Hematopoietic multipotent progenitor cell treated with erythropoietin and hydrocortisone succinate and interleukin-3 and kit ligand, for 8 days (in vitro differentiated cells): ENCODE measurements at regions not wholly inside any gene's neighbourhood (a gene's known extent, or its start where the extent isn't known, plus 50 kb on each side); places are given as distances from the start of the nearest gene placed in this dataset.
"Not testable (repeated sequence)": the region's sequence is repeated elsewhere in the genome, so short reads cannot be mapped to it uniquely, and the experiment has no call there.

Experiments
- DNase-seq: peaks from one replicate; pipeline ENCODE4 v3.0.0-alpha.2; 2015

- no peak for DNase-seq
Measured at GRCh38 chr12:16828891-16829290, 222.9 kb upstream of the LMO3 start.

- no peak for DNase-seq
Measured at GRCh38 chr12:16807731-16808130, 201.8 kb upstream of the LMO3 start.

- no peak for DNase-seq
Measured at GRCh38 chr12:16796168-16796567, 190.2 kb upstream of the LMO3 start.

- no peak for DNase-seq
Measured at GRCh38 chr12:16789204-16789790, 183.3 kb upstream of the LMO3 start.

- no peak for DNase-seq
Measured at GRCh38 chr12:16788506-16789203, 182.7 kb upstream of the LMO3 start.

- no peak for DNase-seq
Measured at GRCh38 chr12:16785953-16786352, 180.0 kb upstream of the LMO3 start.

- DNase-seq: no peak
Measured at GRCh38 chr12:16785524-16785923, 179.6 kb upstream of the LMO3 start.

GRCh38 chr12:16769129-16769528, 163.2 kb upstream of the LMO3 start:
- not testable (repeated sequence) for DNase-seq

GRCh38 chr12:16766736-16767135, 160.8 kb upstream of the LMO3 start:
- no peak for DNase-seq

- DNase-seq: no peak
Measured at GRCh38 chr12:16763901-16764300, 157.9 kb upstream of the LMO3 start.

- no peak for DNase-seq
Measured at GRCh38 chr12:16756833-16757555, 151.0 kb upstream of the LMO3 start.

GRCh38 chr12:16730772-16731171, 124.8 kb upstream of the LMO3 start:
- no peak for DNase-seq

GRCh38 chr12:16726879-16727278, 120.9 kb upstream of the LMO3 start:
- DNase-seq: no peak

- no peak for DNase-seq
Measured at GRCh38 chr12:16719713-16720416, 113.9 kb upstream of the LMO3 start.

- DNase-seq: no peak
Measured at GRCh38 chr12:16716928-16717327, 111.0 kb upstream of the LMO3 start.

GRCh38 chr12:16692099-16692498, 86.1 kb upstream of the LMO3 start:
- DNase-seq: no peak

- DNase-seq: no peak
Measured at GRCh38 chr12:16691624-16692023, 85.7 kb upstream of the LMO3 start.

GRCh38 chr12:16688200-16688599, 82.2 kb upstream of the LMO3 start:
- DNase-seq: no peak

GRCh38 chr12:16685107-16685506, 79.1 kb upstream of the LMO3 start:
- no peak for DNase-seq

GRCh38 chr12:16681196-16681595, 75.2 kb upstream of the LMO3 start:
- DNase-seq: no peak

- DNase-seq: no peak
Measured at GRCh38 chr12:16675438-16675837, 69.5 kb upstream of the LMO3 start.

GRCh38 chr12:16674885-16675284, 68.9 kb upstream of the LMO3 start:
- no peak for DNase-seq

- DNase-seq: no peak
Measured at GRCh38 chr12:16670456-16671050, 64.6 kb upstream of the LMO3 start.
